GM23338 (cell line): ENCODE measurements at regions not wholly inside any gene's neighbourhood (a gene's known extent, or its start where the extent isn't known, plus 50 kb on each side); places are given as distances from the start of the nearest gene placed in this dataset.

Experiments used
- CTCF ChIP-seq, 2 experiments: fragments of 200-600 bp in 1 of 2; sonication (generic) in 1 of 2; conservative IDR thresholded peaks; 2 replicates each; pipeline versions ENCODE4 v1.5.1 to v1.6.1; 2016 to 2017; ENCODE audit warnings: antibody characterized with exemption in 2 of 2, low read depth in 2 of 2, mild to moderate bottlenecking in 2 of 2, moderate library complexity in 1 of 2
- EZH2 ChIP-seq: fragments of 200-600 bp; sonication (generic); IDR thresholded peaks from one replicate; pipeline ENCODE4 v1.8.0; 2017; ENCODE audit warnings: antibody characterized with exemption, mild to moderate bottlenecking, low read depth; ENCODE audit not compliant: unreplicated experiment
- EZH2phosphoT487 ChIP-seq: fragments of 200-600 bp; sonication (generic); IDR thresholded peaks from one replicate; pipeline ENCODE4 v1.8.1; 2018; ENCODE audit warnings: antibody characterized with exemption; ENCODE audit not compliant: unreplicated experiment
- POLR2AphosphoS5 ChIP-seq: IDR thresholded peaks from 2 replicates; pipeline ENCODE4 v1.6.1; 2016; ENCODE audit warnings: antibody characterized with exemption, low read depth
- REST ChIP-seq: IDR thresholded peaks from one replicate; pipeline ENCODE4 v1.6.1; 2018; ENCODE audit warnings: antibody characterized with exemption; ENCODE audit not compliant: unreplicated experiment

- no peak for TF ChIP-seq EZH2
- no peak for TF ChIP-seq REST
- TF ChIP-seq CTCF (conservative IDR thresholded peaks at IDR 0.05; ENCODE audit: low read depth in 2 of 2), result no peak
- TF ChIP-seq POLR2AphosphoS5, result no peak
- TF ChIP-seq EZH2phosphoT487, result no peak
Measured at GRCh38 chr7:47682874-47683273, 101.0 kb upstream of the TNS3 start.
